ENCODE measurements at regions not wholly inside any gene's neighbourhood (a gene's known extent, or its start where the extent isn't known, plus 50 kb on each side); places are given as distances from the start of the nearest gene placed in this dataset.

- TF ChIP-seq NFIC (IDR thresholded peaks at IDR 0.05): no peak
- TF ChIP-seq EGR1 (IDR thresholded peaks at IDR 0.05): no peak
- TF ChIP-seq TCF12 (IDR thresholded peaks at IDR 0.05; ENCODE audit: low read depth): no peak
- TF ChIP-seq RAD21 (IDR thresholded peaks at IDR 0.05; ENCODE audit: low read depth): peak; percentile 75
- TF ChIP-seq, protein P1, sequence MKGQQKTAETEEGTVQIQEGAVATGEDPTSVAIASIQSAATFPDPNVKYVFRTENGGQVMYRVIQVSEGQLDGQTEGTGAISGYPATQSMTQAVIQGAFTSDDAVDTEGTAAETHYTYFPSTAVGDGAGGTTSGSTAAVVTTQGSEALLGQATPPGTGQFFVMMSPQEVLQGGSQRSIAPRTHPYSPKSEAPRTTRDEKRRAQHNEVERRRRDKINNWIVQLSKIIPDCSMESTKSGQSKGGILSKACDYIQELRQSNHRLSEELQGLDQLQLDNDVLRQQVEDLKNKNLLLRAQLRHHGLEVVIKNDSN (IDR thresholded peaks at IDR 0.05): no peak
Observed at GRCh38 chr3:148379763-148380382, 317.8 kb upstream of the AGTR1 start.

- TF ChIP-seq RAD21 (IDR thresholded peaks at IDR 0.05; ENCODE audit: low read depth) (no peak), TAF1 (IDR thresholded peaks at IDR 0.05; ENCODE audit: low read depth) (no peak), EGR1 (IDR thresholded peaks at IDR 0.05) (no peak), TEAD4 (IDR thresholded peaks at IDR 0.05) (no peak), EP300 (IDR thresholded peaks at IDR 0.05; ENCODE audit: borderline replicate concordance) (no peak), FOXM1 (IDR thresholded peaks at IDR 0.05; ENCODE audit: borderline replicate concordance, low read depth) (no peak), ZBTB7A (IDR thresholded peaks at IDR 0.05; ENCODE audit: low read depth) (no peak), TCF12 (IDR thresholded peaks at IDR 0.05; ENCODE audit: low read depth) (no peak), CREB1 (IDR thresholded peaks at IDR 0.05; ENCODE audit: low read depth) (no peak)
- TF ChIP-seq, protein P1 (IDR thresholded peaks at IDR 0.05): no peak
- TF ChIP-seq, protein P2, sequence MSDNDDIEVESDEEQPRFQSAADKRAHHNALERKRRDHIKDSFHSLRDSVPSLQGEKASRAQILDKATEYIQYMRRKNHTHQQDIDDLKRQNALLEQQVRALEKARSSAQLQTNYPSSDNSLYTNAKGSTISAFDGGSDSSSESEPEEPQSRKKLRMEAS (IDR thresholded peaks at IDR 0.05): no peak
- TF ChIP-seq, protein P3, sequence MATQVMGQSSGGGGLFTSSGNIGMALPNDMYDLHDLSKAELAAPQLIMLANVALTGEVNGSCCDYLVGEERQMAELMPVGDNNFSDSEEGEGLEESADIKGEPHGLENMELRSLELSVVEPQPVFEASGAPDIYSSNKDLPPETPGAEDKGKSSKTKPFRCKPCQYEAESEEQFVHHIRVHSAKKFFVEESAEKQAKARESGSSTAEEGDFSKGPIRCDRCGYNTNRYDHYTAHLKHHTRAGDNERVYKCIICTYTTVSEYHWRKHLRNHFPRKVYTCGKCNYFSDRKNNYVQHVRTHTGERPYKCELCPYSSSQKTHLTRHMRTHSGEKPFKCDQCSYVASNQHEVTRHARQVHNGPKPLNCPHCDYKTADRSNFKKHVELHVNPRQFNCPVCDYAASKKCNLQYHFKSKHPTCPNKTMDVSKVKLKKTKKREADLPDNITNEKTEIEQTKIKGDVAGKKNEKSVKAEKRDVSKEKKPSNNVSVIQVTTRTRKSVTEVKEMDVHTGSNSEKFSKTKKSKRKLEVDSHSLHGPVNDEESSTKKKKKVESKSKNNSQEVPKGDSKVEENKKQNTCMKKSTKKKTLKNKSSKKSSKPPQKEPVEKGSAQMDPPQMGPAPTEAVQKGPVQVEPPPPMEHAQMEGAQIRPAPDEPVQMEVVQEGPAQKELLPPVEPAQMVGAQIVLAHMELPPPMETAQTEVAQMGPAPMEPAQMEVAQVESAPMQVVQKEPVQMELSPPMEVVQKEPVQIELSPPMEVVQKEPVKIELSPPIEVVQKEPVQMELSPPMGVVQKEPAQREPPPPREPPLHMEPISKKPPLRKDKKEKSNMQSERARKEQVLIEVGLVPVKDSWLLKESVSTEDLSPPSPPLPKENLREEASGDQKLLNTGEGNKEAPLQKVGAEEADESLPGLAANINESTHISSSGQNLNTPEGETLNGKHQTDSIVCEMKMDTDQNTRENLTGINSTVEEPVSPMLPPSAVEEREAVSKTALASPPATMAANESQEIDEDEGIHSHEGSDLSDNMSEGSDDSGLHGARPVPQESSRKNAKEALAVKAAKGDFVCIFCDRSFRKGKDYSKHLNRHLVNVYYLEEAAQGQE (IDR thresholded peaks at IDR 0.05; ENCODE audit: low read depth): no peak
Observed at GRCh38 chr3:148381051-148381450, 316.7 kb upstream of the AGTR1 start.

DNA sequence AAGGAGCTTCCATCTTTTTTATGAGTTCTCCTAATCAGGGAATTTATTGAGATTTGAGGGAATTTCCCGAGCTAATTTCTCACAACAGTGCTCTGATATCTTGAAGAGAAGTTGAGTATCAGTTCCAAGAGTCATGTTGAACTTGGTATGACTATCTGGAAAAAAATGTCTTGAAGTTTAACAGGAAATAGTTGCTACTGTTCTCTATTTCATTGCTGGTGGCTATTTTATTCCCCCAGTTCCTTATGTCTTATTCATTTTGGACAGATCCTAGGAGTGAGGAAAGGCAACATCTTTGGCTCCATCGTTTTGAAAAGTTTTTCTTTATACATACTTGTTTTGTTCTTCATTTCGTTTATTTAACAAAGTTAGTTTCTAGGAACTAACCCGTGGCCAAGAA is 307.8 kb upstream of the AGTR1 start:
- TF ChIP-seq, protein P2 (IDR thresholded peaks at IDR 0.05): no peak
- no peak for TF ChIP-seq EP300 (IDR thresholded peaks at IDR 0.05; ENCODE audit: borderline replicate concordance)
- TF ChIP-seq TCF12 (IDR thresholded peaks at IDR 0.05; ENCODE audit: low read depth): no peak
- no peak for TF ChIP-seq TAF1 (IDR thresholded peaks at IDR 0.05; ENCODE audit: low read depth)
- TF ChIP-seq CEBPB (IDR thresholded peaks at IDR 0.05): no peak
- no peak for TF ChIP-seq NFIC (IDR thresholded peaks at IDR 0.05)
- TF ChIP-seq TEAD4 (IDR thresholded peaks at IDR 0.05): no peak
- TF ChIP-seq ZBTB7A (IDR thresholded peaks at IDR 0.05; ENCODE audit: low read depth): no peak
- TF ChIP-seq EGR1 (IDR thresholded peaks at IDR 0.05): no peak
- TF ChIP-seq YY1 (IDR thresholded peaks at IDR 0.05; ENCODE audit: low read depth): no peak
- TF ChIP-seq RAD21 (IDR thresholded peaks at IDR 0.05; ENCODE audit: low read depth): no peak
- TF ChIP-seq CREB1 (IDR thresholded peaks at IDR 0.05; ENCODE audit: low read depth): no peak
- no peak for TF ChIP-seq FOXM1 (IDR thresholded peaks at IDR 0.05; ENCODE audit: borderline replicate concordance, low read depth)
- TF ChIP-seq, protein P3 (IDR thresholded peaks at IDR 0.05; ENCODE audit: low read depth): no peak
- TF ChIP-seq, protein P1 (IDR thresholded peaks at IDR 0.05): no peak

DNA sequence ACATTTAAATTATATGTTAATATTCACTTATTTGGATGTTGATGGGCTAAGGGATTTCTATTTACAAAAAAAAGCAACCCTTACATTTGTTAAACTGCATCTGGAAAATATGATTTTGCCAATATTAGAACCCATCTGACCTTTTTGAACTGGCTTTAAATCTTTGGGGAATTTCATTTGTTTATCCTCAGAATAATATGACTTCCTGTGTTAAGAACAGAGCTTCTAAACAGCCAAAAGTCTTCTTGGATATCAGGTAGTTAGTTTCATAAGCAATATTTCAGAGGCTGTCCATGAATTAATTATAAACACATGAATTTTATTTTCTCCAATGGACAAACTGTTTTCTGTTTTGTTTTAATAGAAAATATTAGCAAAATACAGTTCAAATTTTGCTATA is 301.9 kb upstream of the AGTR1 start:
- TF ChIP-seq TEAD4 (IDR thresholded peaks at IDR 0.05): no peak
- TF ChIP-seq FOXM1 (IDR thresholded peaks at IDR 0.05; ENCODE audit: borderline replicate concordance, low read depth): no peak
- no peak for TF ChIP-seq TAF1 (IDR thresholded peaks at IDR 0.05; ENCODE audit: low read depth)
- TF ChIP-seq YY1 (IDR thresholded peaks at IDR 0.05; ENCODE audit: low read depth): no peak

DNA sequence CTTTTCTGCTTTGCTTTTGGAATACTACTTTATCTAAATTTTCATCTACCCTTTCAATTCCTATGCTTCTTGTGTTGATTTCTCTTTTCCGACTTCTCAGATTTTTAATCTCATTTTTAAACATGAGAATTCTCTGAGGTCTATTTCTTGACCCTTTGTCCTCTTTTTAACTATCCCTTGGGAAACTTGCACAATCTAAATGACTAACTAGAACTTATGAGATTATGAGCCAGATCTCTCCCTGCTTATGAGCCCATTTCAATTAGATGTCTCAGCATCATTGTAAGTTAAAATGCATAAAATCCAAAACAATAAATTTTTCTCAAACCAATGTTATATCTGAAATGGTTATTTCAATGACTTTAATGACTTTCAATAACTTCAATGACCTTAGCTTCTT is 296.9 kb upstream of the AGTR1 start:
- TF ChIP-seq, protein P3 (IDR thresholded peaks at IDR 0.05; ENCODE audit: low read depth): no peak
- TF ChIP-seq CEBPB (IDR thresholded peaks at IDR 0.05) (no peak), ZBTB7A (IDR thresholded peaks at IDR 0.05; ENCODE audit: low read depth) (no peak), TCF12 (IDR thresholded peaks at IDR 0.05; ENCODE audit: low read depth) (no peak), CREB1 (IDR thresholded peaks at IDR 0.05; ENCODE audit: low read depth) (no peak), TEAD4 (IDR thresholded peaks at IDR 0.05) (no peak), YY1 (IDR thresholded peaks at IDR 0.05; ENCODE audit: low read depth) (no peak), EGR1 (IDR thresholded peaks at IDR 0.05) (no peak), EP300 (IDR thresholded peaks at IDR 0.05; ENCODE audit: borderline replicate concordance) (no peak), NFIC (IDR thresholded peaks at IDR 0.05) (no peak), FOXM1 (IDR thresholded peaks at IDR 0.05; ENCODE audit: borderline replicate concordance, low read depth) (no peak), TAF1 (IDR thresholded peaks at IDR 0.05; ENCODE audit: low read depth) (no peak), RAD21 (IDR thresholded peaks at IDR 0.05; ENCODE audit: low read depth) (no peak)
- TF ChIP-seq, protein P1 (IDR thresholded peaks at IDR 0.05): no peak
- TF ChIP-seq, protein P2 (IDR thresholded peaks at IDR 0.05): no peak
